Left kidney (tissue), 1 donor: ENCODE measurements at regions not wholly inside any gene's neighbourhood (a gene's known extent, or its start where the extent isn't known, plus 50 kb on each side); places are given as distances from the start of the nearest gene placed in this dataset.

Experiments used
- DNase-seq: peaks from one replicate; pipeline ENCODE4 v3.0.0-alpha.2; 2013

DNA sequence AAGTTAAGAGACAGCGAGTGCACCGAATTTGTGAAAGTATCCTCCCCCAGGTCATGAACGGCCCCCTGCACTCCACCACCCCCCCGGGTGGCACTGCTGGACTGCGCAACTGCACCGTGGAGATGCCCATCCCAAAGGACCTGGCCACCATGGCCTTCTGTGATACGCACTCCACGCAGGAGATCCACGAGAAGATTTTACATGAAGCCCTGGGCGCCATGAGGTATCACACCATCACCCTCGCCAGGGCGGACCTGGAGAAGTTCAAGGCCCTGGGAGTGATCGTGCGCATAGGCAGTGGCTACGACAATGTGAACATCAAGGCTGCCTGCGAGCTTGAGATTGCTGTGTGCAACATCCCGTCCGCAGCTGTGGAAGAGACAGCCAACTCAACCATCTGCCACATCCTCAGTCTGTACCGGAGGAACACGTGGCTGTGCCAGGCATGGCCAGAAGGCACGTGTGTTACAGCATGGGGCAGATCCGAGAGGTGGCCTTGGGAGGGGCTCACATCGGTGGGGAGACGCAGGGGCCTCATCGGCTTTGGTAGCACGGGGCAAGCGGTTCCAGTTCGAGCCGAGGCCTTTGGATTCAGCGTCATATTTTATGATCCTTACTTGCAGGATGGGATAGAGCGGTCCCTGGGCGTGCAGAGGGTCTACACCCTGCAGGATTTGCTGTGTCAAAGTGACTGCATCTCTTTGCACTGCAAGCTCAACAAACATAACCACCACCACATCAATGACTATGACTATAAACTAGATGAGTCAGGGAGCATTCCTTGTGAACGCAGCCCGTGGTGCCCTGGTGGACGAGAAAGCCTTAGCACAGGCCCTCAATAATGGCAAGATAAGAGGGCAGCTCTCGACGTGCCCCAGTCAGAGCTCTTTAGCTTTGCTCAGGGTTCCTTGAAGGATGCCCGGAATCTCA, 290.8 kb upstream of the MC4R start:
- no peak for DNase-seq

DNA sequence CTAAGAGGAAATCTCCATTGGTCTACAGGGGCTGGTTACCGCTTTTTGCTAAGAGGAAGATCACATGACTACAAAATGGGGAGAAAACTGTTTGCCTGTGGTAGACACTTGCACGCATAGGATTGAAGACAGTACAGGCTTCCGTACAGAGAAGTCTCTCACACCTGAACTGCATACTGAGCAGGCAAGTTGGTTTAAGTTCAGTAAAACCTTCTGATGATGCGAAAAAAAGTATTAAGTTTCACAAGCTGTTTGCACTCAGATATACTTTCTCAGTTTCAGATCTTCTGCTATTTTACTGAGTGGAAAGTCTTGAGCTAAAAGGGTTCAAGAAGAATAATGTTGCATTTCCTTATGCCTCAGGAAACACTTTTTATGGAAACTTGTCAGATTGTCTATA, 292.2 kb upstream of the MC4R start:
- DNase-seq = no peak

GRCh38 chr18:60667016-60667415, 294.4 kb upstream of the MC4R start:
- no peak for DNase-seq

DNA sequence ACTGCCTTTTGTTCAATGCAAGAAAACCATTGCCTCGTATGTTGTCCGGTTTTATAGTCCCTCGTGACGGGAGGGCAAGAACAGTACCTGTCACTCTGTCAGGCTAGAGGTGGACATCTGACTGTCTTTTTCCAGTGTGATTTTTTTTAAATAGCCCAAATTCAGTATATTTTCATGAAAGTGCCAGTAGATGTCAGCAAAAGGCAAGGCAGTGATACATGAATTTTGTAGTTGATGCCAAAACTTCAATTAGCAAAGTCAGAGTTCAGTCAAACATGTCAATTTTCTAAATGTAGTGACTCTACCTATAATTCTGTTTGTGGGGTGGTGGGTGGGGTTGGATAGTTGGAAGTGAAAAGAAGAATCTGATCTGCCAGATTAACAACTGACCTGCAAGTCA, 296.0 kb upstream of the MC4R start:
- no peak for DNase-seq

DNA sequence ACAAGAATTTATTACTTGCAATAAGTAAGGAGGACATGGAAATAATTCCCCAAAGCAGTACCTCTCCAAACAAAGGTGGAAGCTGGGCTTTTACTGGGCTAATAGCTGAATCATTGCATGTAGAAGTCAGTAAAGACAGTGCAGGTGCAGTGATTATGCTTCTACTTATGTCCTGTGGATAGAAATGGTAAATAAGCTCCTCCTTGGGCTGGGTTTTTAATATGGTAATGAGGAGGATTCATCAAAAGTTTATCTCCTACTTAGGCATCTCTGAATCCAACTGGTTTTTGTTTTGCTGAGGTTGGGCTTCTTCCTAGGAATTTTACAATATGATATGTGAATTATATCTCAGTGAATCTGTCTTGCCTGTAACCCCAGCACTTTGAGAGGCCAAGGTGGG, 297.4 kb upstream of the MC4R start:
- no peak for DNase-seq

DNA sequence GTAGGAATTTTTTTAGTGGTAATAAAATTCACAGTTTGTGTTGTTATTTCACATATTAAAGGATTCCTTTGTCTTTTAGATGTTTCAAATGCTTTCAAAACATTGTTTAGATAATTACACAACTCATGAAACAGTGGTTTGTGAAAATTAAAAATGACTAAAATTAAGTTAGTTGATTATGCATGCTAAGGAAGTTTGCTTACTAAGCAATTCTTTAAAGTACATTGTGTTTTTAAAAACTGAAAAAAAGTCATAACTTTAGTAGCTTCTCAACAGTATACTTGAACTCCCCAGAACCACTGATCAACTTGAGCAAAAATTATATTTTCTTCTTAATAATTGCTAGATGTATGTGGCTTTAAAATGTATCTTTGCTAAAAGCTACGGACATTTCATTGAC, 298.4 kb upstream of the MC4R start:
- no peak for DNase-seq

DNA sequence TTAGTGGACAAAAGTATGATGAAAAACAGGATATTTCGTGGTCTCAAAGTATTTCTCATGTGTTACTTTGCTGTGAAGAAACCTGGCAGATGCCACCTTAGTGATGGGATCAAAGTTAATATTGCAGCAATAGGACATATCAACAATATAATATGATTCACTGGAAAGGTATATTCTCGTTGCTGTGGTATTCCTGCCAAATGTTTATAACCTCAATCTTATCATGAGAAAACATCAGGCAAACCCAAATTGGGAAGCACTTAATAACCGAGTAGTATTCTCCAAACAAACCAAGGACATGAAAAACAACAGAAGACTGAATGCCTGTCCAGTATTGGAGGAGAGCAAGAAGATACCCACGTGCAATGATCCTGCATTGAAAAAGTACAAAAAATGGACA, 302.6 kb upstream of the MC4R start:
- no peak for DNase-seq

DNA sequence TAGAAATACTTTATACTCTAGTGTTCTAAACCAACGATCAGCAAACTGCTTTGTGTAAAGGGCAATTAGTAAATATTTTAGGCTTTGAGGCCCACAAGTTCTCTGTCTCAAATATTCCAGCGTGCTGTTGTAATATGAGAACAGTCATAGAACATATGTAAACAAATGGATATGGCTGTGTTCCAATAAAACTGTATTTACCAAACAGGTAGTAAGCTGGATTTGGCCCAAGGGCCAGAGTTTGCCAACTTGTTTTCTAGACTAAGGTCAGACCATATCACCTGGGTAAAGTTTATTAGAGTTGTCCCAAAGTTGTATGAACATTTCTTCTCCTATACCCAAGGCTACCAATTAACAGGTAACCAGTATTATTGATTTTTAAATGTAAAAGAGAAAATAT, 303.2 kb upstream of the MC4R start:
- DNase-seq = no peak

DNA sequence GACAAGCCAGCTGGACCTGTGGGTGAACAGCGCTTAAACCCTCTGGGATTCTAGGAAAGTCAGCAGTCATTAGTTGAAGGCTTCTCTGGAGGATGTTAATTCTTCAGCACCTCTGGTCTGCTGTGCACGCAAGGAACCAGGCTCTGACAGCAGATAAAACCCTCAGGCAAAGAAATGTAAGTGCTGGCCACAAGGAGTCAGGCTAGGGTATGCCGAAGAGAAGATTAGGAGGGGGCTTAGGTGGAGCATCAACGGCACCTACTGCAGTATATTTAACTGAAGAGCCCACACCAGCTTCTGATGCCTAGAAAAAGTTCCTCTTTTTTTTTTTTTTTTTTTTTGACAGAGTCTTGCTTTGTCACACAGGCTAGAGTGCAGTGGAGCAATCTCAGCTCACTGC, 304.2 kb upstream of the MC4R start:
- DNase-seq = no peak

DNA sequence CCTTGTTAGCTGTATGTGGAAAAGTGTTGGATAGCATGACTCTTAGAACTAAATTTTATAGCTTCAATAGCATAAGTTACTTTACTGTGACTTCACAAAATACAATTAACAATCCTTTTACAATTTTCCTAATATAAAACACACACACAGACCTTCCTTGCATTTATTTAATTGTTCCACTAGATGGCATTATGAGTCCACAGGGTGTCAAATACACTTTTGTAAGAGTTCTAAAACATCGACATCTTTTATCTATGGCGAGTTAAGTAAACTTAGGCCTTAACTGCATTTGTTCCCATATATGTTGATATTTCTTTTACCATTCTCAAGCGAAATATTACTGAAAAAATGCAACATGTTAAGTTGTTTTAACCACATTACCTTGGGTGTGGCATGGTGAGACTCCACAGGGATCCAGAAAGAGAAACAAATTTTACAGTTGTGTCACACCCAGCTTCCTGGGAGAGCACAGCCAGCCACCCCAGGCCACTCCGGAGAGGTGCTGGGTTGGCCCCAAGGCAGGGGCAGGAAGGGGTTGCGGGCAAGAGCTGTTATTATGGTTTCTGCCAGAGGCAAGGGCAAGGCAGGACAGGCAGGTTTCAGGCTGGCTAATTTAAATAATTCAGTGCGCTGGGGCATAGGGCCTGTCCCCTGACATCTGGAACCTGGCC, 312.4 kb upstream of the MC4R start:
- peak; percentile 15 for DNase-seq

- DNase-seq = no peak
These were observed 313.6 kb upstream of the MC4R start for GRCh38 chr18:60686142-60686541.

DNA sequence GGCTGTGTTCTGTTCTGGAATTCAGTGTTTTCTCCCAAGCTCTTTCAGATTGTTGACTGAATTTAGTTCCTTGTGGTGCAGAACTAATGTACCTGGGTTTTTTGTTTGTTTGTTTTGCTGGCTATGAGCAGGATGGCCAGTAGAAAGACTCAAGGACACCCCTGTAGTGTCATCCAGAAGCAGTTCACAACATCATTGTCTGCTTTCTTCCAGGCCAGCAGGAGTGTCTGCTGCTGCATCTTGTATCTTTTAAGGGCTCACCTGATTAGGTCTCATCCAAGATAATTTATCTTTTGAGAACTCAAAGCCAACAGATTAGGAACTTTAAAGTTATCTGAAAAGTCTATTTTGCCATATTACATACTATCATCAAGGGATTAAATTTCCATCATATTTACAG, 318.5 kb upstream of the MC4R start:
- DNase-seq = no peak

DNA sequence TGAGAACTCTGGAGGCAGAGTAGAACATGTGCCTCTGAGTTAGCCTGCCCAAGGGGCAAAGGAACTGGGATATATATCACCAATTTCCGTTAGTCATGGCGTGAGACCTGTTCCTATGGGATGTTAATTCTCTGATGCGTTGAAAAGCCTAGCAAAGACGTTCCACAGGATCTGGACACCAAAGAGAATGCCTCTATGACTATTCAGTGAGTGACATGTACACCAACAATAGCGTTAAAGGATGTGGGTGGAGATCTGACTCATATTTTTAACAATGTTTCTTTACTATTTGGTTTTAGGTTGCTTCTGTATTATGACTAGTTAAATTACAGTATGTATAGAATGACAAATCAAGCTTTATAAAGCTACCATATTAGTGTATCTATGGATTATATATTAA, 320.9 kb upstream of the MC4R start:
- DNase-seq = no peak

DNA sequence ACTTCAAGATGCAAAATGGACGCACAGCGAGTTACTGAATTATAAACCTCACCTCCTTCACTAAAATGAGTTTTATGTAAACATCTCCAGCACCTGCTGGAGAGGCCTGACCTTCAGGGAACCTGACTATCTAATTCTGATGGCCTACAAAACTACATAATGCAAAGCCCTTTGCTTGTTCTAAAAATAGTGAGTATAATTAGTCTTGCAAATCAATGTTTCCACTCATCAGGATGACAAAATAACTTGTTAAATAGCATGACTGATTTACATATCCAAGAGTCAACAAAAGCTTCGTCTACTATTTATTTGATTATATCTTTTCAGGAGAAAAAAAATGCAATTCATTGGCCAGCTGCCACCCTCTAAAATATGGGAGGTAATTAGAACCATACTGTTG, 326.3 kb upstream of the MC4R start:
- DNase-seq = no peak

GRCh38 chr18:60722742-60723141, 350.2 kb upstream of the MC4R start:
- DNase-seq = no peak

DNA sequence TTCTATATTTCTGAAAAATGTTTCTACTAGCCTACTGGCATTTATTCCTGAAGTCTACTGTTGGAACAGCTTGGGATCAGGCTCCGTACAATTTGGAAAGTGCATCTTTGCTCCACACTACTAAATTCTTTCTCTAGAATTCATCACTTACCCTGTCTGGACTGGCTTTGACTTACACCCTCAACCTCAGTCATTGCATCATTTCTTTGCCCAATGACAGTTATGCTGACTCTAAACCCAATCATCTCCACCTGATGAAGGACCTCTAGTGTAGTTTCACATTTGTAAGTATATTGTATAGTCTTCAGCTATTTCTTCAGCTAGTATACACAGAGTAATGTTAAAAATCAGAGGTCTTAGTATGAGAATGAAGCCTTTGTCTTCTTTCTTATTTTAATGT, 359.6 kb upstream of the MC4R start:
- DNase-seq = no peak

DNA sequence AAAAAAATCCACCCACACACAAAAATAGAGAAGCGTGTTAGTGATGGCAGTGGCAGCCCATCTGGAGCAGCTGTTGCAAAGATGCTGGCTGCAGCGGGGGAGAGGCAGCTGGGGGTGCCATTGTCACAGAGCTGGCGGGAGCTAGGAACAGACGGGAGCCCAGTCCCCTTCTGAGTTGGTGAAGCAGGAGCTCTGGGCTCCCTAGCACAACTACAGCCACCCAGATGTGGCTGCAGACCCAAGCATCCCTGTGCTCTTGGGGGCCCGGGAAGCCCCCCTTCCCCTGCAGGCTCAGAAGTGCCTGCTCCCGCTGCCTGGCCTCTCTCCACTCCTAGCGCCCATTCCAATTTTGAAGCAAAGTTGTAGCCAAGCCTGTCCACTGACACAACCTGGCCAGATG, 366.6 kb upstream of the MC4R start:
- DNase-seq = no peak

- DNase-seq = no peak
These were observed 367.7 kb upstream of the MC4R start for GRCh38 chr18:60740313-60740712.

DNA sequence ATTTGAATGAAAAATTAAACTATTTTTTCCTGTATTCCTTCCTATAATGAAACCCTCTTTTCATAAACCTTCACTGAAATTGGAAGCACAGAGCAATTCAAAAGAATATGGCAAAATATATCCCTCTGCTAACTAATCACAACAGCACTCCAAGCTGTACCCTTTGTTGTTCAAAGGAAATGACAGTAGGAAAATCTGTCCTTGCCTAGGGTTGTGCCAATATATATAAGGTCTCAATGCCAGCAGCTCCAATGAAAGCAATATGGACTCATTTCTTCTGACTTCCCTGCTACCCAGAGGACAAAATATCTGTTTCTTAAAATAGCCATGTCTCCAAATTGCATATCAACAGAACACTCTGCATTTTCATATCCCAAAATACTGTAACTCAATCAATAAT, 373.9 kb upstream of the MC4R start:
- no peak for DNase-seq

DNA sequence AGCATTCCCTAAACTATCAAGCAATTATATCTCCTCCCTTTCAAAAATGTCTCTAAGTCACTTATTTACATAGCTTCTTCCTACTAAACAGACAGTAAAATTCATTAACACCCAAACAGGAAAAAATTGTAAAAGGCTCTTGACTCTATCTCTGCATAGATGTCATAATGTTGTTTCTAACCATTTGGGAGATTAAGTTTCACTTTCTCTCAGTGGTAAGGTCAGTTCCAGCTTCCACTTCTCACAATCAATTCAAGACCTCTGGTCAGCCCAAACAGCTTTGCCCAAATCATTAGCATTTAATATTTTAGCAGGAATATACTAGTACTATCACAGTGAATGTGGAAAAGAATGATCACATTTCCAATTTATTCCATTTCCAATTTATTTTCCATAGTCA, 374.3 kb upstream of the MC4R start:
- no peak for DNase-seq

- DNase-seq = no peak
These were observed 381.2 kb upstream of the MC4R start for GRCh38 chr18:60753753-60754152.

GRCh38 chr18:60754413-60755009, 381.9 kb upstream of the MC4R start:
- no peak for DNase-seq

DNA sequence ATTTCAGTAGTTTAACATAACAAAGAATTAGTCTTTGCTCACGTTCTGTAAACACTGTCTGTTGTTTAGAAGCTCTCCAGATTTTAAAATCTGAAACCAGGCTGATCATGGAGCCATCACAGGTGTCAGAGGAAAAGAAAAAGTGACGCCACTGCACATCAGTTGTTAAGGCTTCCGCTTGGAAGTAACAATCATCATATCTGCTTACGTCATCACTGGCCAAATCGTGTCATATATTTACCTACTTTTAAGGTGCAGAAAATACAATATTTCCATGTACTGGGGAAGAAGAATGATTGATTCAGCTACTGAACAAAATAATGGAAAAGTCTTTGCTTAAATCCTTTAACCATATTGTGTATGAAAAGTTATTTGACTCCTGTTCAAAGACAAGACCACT, 382.6 kb upstream of the MC4R start:
- DNase-seq = no peak

GRCh38 chr18:60775978-60776377, 403.4 kb upstream of the MC4R start:
- DNase-seq = no peak
